ENCODE measurements at regions not wholly inside any gene's neighbourhood (a gene's known extent, or its start where the extent isn't known, plus 50 kb on each side); places are given as distances from the start of the nearest gene placed in this dataset.
"Not testable (repeated sequence)": the region's sequence is repeated elsewhere in the genome, so short reads cannot be mapped to it uniquely, and the experiment has no call there.

DNA sequence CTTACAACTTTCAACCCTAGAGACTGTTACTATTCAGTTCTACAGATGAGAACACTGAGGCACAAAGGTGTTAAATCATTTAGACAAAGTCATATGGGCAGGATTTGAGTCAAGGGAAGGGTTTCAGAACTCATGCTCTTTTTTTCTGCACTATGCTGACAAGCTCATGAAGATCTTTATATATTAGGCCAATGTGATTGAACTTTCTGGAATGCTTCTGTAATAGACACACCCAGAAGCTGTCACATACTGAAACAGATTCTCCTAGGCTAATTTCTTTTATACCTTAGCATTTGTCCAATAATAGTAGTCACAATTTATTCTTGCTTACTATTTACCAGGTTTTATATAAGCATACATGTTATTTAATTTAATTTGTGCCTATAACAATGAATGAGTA lies 164.0 kb downstream of the ALG10B start:
- intact Hi-C loops (cut with micrococcal nuclease): no loop called here

GRCh38 chr12:38484821-38485449 lies 168.4 kb downstream of the ALG10B start:
- intact Hi-C loops (cut with micrococcal nuclease): no loop called here

GRCh38 chr12:38488866-38489265 lies 172.3 kb downstream of the ALG10B start:
- intact Hi-C loops (cut with micrococcal nuclease): no loop called here

GRCh38 chr12:38490073-38490472 lies 173.5 kb downstream of the ALG10B start:
- intact Hi-C loops (cut with micrococcal nuclease): no loop called here

GRCh38 chr12:38490941-38491340 lies 174.4 kb downstream of the ALG10B start:
- intact Hi-C loops (cut with micrococcal nuclease): no loop called here

DNA sequence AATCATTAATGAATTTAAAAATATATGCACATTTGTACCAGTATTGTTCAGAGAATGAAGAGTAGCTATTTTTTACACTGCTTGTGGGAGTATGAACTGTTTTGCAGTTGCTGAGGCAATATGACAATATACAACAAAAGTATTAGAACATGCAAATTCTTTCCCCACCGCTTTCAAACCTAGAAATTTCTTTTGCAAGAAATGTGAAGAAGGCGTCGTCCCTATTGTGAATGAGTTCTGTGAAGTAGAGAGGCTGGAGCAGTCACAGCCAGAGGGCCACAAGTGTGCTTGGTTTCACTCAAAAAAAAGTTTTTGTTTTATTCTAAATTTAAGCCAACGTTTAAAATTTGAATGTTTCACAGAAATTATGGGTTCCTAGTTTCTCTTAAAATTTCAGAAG lies 184.9 kb downstream of the ALG10B start:
- intact Hi-C loops (cut with micrococcal nuclease): no loop called here

DNA sequence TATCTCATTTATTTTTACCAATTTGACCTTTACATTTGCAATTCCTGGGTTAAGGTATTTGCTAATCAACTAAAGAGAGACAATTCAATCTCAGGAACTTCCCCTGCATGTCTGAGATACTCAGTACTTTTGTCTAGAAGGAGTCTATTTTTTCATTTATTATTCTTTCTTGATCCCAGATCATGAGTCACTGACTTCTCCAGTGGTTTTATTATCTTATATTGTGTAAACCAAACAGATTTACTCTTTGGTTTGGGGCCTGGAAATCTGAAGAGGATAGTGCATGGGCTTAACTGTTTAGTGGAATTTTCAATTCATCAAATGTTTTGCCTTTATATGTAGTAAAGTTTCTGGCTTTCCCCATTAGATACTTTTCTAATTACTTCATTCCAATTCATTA lies 185.4 kb downstream of the ALG10B start:
- intact Hi-C loops (cut with micrococcal nuclease): no loop called here

GRCh38 chr12:38502415-38502814 lies 185.8 kb downstream of the ALG10B start:
- intact Hi-C loops (cut with micrococcal nuclease): no loop called here

DNA sequence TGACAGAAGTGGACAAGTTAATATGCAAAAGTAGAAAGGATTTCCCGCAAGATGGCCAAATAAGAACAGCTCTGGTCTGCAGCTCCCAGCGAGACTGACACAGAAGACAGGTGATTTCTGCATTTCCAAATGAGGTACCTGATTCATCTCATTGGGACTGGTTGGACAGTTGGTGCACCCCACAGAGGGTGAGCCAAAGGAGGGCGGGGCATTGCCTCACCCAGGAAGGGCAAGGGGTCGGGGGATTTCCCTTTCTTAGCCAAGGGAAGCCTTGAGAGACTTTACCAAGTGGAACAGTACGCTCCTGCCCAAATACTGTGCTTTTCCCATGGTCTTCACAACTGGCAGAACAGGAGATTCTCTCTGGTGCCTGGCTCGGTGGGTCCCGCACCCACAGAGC lies 191.3 kb downstream of the ALG10B start:
- intact Hi-C loops (cut with micrococcal nuclease): no loop called here

- intact Hi-C loops (cut with micrococcal nuclease): no loop called here
Observed at GRCh38 chr12:38508246-38508645, 191.7 kb downstream of the ALG10B start.

DNA sequence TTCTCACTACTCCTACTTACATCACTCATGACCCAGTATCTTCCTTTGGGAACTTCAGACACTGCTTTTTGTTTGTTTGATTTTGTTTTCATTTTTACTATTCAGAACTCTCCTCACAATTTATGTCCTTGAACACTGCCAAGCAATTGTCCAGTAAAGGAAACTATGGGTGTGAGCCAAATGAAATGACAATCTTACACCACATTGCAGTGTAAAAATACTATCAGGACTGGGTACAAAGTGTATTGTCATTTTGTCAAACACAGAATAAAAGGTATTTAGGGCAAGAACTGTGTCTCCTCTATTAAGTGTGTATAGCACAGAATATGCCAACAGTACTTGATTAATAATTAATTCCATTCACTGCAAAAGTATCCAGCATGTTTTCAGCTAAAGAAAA lies 199.3 kb downstream of the ALG10B start:
- intact Hi-C loops (cut with micrococcal nuclease): no loop called here

DNA sequence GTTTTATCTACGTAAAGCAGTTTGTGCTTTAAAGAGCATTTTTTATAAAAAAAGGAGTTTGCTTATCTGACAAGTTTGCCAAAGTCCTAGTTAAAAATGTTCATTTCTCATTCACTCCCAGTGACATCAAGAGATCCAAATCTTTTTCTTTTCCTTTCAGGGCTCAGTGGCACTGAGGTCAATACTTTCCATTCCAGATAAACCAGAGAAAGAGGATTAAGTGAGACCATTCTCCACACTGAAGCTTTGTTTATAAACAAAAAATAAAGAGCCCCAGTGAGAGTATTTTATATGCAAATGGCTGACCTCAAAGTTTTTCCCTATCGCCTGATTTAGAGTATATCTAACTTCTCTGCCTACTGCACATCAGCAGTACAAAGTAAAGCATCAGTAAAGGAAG lies 199.8 kb downstream of the ALG10B start:
- intact Hi-C loops (cut with micrococcal nuclease): no loop called here

DNA sequence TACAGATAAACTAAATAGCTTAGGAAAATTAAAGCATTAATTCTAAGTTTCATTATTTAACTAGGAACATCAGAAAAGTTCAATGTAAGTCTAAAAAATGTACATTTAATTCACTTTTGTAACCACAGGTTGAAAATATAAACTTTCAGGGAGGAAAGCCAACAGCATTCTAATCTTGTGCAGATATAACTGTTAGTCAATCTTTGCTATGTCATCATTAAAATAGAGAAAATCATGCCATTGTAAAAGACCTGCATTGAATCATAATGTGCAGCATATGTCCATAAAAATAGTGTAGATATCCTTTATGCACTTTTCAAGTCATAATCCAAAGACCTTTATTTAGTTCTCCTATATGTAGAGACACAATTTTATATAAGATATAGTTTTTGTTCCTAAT lies 207.3 kb downstream of the ALG10B start:
- intact Hi-C loops (cut with micrococcal nuclease): loop anchor here (2.0 kb wide), 1 partner anchor 27 kb away; no protein-coding TSS in a partner anchor

- intact Hi-C loops (cut with micrococcal nuclease): no loop called here
Observed at GRCh38 chr12:38527631-38528030, 211.1 kb downstream of the ALG10B start.

GRCh38 chr12:38528527-38528926 lies 212.0 kb downstream of the ALG10B start:
- intact Hi-C loops (cut with micrococcal nuclease): no loop called here

DNA sequence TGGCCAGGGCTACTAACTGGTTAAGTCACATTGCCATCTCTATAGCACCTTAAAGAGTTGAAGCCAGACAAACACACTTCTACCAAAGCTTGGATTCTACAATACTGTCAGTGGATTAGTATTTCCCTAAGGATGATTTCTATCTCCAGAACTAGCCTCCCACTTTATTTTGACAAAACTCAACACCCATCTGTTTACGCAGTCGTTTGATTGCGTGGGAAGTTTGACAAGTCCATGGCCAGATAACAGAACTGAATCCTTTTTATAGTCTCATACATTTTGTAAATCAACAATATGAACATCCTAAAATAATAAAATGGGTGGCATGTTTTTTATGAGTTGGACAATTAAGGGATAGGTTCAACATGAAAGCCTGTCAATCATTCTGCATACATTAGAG lies 212.7 kb downstream of the ALG10B start:
- intact Hi-C loops (cut with micrococcal nuclease): not testable (repeated sequence)

GRCh38 chr12:38538319-38538718 lies 221.7 kb downstream of the ALG10B start:
- intact Hi-C loops (cut with micrococcal nuclease): no loop called here

DNA sequence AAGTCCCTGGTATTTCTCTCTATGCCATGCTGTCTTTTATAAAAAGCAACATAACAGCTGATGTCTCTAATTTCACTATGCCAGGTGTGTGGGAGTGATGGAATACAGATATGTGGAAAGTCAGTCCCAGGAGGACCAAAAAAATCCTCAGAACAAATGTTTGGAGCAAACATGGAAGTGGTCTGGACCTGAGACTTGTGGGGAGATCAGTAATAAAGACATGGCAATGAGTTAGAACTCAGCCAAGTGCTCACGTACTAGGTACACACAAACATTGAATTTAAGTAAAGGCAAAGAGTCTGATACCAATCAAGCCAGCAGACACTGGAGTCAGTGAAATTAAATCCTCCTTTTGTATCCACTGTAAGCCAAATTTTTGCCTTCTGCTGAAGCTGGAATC lies 223.6 kb downstream of the ALG10B start:
- intact Hi-C loops (cut with micrococcal nuclease): no loop called here

GRCh38 chr12:38541849-38542248 lies 225.3 kb downstream of the ALG10B start:
- intact Hi-C loops (cut with micrococcal nuclease): no loop called here

GRCh38 chr12:38543151-38543550 lies 226.6 kb downstream of the ALG10B start:
- intact Hi-C loops (cut with micrococcal nuclease): no loop called here

DNA sequence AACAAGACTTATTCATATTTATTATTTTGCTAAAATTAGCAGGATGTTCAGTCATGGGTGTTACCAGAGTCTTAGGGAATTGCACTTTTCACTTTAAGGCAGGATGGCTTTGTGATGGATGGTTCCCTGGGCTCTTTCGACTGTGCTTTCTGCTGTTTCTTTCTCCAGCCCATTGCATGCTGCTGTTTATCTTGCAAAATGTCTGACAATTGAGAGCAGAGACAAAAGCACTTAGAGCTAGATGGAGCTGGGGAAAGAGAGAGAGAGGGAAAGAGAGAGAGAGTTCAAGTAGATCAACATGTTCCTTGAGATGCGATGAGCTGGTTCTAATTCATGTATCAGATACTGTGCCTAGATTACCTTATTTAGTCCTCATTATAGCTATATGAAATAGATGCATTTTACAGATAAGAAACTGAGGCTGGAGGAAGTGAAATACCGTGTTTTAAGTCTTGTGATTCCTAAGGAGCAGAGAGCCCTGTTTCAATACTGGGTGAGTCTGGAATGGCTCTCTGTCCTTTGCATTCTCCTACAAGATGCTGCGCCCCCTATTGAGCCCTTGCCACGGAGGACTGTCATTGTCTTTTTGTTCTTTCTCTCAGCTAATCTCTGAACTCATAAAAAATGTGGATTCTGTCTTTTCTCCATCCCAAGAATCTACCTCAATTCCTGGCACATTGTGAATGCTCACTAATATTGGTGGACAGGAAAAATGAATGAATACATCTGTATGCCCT lies 227.9 kb downstream of the ALG10B start:
- intact Hi-C loops (cut with micrococcal nuclease): no loop called here

DNA sequence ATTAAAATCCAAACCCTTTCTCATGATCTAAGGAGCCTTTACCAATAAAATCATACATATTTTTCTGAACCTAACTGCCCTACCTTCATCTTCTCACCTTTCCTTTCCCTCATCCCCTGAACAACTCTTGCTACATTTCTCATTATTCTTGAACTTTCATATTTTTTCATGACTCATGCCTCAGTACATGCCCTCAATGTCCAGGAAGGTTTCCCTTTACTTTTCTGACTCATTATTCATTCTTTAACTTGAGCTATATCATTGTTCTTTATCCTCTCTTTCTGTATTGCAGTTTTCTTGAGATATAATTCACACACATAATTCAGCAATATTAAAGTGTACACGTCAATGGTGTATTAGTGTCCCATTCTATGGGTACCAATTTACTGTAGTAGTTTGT lies 231.0 kb downstream of the ALG10B start:
- intact Hi-C loops (cut with micrococcal nuclease): no loop called here
